WI38 (cell line): ENCODE measurements at regions not wholly inside any gene's neighbourhood (a gene's known extent, or its start where the extent isn't known, plus 50 kb on each side); places are given as distances from the start of the nearest gene placed in this dataset.

Experiments
- H3K4me3 ChIP-seq: 2 replicates; pipeline ENCODE4 v1.5.1; 2011; ENCODE audit warnings: low read depth, mild to moderate bottlenecking, control low read depth, low read length
- CTCF ChIP-seq: IDR thresholded peaks from 2 replicates; pipeline ENCODE4 v1.5.1; 2012; ENCODE audit warnings: low read depth, mild to moderate bottlenecking, control low read depth, low read length

GRCh38 chr2:66306483-66306882 lies 128.4 kb upstream of the MEIS1 start:
- no peak for TF ChIP-seq CTCF
- H3K4me3 ChIP-seq = no peak overlapping the region

GRCh38 chr2:66305718-66306117 lies 129.2 kb upstream of the MEIS1 start:
- H3K4me3 ChIP-seq = no peak overlapping the region
- no peak for TF ChIP-seq CTCF

GRCh38 chr2:66303471-66303870 lies 131.5 kb upstream of the MEIS1 start:
- H3K4me3 ChIP-seq = no peak overlapping the region
- no peak for TF ChIP-seq CTCF

GRCh38 chr2:66301767-66302140 lies 133.2 kb upstream of the MEIS1 start:
- no peak for TF ChIP-seq CTCF
- no peak overlapping the region for H3K4me3 ChIP-seq

GRCh38 chr2:66301022-66301766 lies 133.7 kb upstream of the MEIS1 start:
- H3K4me3 ChIP-seq = no peak overlapping the region
- TF ChIP-seq CTCF = no peak

- no peak overlapping the region for H3K4me3 ChIP-seq
- no peak for TF ChIP-seq CTCF
Measured at GRCh38 chr2:66283787-66284186, 151.1 kb upstream of the MEIS1 start.

GRCh38 chr2:66281980-66282379 lies 152.9 kb upstream of the MEIS1 start:
- TF ChIP-seq CTCF = no peak
- H3K4me3 ChIP-seq = no peak overlapping the region
